ENCODE measurements at regions not wholly inside any gene's neighbourhood (a gene's known extent, or its start where the extent isn't known, plus 50 kb on each side); places are given as distances from the start of the nearest gene placed in this dataset.

DNA sequence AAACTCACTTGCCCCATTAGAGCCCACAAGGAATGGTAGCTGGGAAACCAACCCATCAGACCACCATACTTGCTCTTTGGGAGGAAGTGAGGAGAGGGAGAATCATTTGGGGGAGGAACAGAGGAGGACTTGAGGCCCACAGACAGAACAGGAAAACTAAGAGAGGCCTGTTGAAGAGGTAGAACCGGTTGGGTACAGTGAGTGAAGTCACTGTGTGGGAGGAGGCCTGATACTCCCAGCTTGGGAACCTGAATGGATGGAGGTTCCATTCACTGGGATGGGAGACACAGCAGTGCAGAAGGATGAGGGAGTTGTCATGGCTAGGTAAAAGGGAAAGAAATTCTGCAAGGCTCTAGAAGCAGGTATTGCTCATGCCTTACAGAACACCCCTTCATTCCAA lies 63.4 kb upstream of the PSEN2 start:
- TF ChIP-seq, protein P1, sequence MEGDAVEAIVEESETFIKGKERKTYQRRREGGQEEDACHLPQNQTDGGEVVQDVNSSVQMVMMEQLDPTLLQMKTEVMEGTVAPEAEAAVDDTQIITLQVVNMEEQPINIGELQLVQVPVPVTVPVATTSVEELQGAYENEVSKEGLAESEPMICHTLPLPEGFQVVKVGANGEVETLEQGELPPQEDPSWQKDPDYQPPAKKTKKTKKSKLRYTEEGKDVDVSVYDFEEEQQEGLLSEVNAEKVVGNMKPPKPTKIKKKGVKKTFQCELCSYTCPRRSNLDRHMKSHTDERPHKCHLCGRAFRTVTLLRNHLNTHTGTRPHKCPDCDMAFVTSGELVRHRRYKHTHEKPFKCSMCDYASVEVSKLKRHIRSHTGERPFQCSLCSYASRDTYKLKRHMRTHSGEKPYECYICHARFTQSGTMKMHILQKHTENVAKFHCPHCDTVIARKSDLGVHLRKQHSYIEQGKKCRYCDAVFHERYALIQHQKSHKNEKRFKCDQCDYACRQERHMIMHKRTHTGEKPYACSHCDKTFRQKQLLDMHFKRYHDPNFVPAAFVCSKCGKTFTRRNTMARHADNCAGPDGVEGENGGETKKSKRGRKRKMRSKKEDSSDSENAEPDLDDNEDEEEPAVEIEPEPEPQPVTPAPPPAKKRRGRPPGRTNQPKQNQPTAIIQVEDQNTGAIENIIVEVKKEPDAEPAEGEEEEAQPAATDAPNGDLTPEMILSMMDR (IDR thresholded peaks at IDR 0.05) = no peak
- TF ChIP-seq POLR2A (IDR thresholded peaks at IDR 0.05) = no peak
